HG02943 (cell line): ENCODE measurements at regions not wholly inside any gene's neighbourhood (a gene's known extent, or its start where the extent isn't known, plus 50 kb on each side); places are given as distances from the start of the nearest gene placed in this dataset.

Experiments
- ATAC-seq: cut with Tn5 transposase; IDR thresholded peaks from one replicate; pipeline ENCODE4 v1.9.1; 2021; ENCODE audit warnings: mild to moderate bottlenecking, low read depth, moderate library complexity; ENCODE audit not compliant: unreplicated experiment

DNA sequence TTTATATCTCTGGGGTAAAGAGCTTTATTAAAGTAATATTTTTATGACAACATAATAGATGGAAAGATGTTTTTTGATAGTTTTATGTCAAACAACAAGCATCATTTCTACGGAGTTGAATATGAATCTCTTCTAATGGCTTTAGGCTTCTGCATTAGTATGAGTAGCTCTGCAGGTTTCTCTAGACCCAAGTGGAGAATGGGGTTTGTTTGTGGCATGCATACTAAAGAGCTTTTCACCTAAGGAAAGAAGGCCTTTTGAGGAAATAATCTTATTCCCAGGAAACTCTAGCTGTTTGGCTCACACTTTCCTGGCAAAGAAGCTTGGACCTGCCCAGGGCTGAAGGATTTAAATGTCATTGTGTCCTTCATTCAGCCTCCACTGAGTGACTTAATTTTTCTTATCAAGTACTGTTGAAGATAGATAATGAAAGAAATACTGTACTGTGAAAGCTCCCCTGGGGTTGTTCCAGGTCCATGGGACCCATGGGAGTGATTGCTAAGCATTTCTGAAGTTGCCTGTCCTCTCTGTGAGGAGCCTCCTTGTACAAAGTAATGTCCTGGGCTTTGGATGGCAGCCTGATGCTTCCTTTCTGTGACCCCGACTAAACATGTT lies 469.3 kb downstream of the LRIG3 start:
- no peak for ATAC-seq

DNA sequence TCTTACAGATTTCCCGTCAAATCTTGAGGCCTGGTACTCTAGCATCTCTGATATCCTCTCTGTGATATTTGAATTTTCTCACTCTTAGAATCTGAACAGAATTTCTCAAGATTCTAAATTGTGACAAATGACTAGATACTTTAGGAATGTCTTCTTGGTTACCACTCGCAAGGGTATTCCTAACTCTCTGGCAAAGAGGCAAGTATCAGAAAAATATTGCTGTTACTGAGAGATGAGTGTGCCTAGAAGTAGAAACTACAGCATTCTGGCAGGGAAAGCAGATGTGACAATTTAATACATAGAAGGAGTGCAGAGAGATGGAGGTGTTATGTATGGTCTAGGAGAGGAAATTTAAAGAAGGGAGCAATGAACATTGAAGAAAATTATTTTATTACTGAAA lies 467.8 kb downstream of the LRIG3 start:
- ATAC-seq = no peak

DNA sequence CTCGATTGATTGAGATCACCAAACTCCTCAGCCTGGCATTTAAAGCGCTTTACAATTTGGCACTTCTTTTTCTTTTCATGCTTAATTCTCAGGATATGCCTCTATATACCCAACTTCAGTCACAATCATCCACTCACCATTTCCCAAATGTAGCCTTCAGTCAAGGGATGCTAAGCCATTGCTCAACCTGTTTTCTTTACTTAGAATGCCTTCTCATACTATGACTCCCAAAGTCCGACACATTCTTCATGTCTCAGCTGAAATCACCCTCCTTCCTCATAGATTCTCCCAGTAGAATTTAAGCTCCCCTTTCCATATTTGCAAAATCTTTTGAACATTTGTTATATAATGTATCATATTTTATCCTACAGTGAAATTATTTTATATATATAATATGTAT lies 467.0 kb downstream of the LRIG3 start:
- no peak for ATAC-seq

DNA sequence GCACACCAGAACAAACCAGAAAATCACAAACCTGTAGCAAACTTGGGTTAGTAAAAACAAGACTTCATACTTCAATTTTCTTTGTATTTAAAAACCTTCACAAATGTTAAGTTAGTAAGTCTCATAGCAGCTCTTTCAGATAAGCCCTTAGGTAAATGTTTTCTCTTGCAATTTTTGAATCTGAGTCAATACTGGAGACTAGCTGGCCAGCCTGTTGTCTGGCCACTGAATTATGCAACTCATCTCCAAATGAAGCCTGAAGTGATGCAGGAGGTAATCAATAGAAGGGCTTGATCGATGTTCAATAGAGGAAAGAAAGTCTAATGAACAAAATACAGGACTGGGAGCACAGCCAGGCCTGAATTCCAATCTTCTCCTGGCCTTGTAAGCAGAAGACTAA lies 465.2 kb downstream of the LRIG3 start:
- no peak for ATAC-seq

DNA sequence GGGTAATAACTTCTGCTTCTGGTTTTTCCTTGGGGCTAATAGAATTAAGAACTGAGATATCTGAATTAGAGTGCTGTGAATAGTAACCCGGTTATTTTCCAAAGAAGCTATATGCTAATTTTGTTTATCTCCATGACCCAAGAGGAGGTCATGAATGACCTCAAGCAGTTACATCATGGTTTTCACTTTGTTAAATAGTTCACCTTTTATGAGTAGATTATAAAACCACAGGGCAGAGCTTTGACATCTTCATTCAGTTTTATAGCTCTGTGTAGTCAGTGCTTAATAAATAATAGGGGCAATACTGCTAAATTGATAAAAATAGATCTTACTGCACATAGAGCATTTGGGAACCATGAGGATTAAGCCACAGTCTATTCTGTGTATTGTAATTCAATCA lies 462.2 kb downstream of the LRIG3 start:
- ATAC-seq = no peak

DNA sequence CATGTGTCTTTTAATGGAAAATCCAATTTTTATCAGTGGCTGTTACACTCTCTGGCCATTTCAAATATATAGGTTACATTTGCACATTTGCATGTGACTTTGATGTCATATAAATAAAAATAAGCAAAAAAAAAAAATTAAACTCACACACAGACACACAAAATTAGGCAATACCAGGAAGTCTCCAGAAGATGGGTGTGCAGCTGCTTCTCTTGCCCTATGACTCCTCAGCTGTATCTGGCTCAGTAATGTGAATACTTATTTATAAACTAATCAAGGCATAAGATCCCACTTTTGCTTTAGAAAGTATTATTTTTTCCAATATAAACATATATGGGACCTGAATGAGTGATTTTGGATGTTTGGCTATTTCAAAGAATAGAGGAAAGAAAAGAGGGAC lies 461.1 kb downstream of the LRIG3 start:
- ATAC-seq = no peak

DNA sequence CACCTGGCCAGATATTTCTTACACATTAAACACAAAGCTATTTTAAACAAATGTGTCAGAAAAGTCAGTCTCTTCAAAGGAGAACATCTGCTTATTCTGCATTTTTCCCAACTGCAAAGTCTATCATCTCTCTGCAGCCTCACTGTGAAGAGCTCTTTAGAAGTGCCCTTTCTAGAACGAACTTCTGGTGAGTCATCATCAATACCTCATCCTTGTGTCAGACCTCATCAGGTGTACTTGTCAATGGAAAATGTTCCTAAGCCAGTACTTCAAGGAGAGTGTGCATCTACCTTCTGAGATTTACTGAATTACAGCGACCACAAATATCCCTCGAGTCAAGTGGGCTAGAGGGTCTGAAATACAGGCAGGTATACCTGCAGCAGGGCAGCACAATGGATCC lies 457.3 kb downstream of the LRIG3 start:
- ATAC-seq = no peak

DNA sequence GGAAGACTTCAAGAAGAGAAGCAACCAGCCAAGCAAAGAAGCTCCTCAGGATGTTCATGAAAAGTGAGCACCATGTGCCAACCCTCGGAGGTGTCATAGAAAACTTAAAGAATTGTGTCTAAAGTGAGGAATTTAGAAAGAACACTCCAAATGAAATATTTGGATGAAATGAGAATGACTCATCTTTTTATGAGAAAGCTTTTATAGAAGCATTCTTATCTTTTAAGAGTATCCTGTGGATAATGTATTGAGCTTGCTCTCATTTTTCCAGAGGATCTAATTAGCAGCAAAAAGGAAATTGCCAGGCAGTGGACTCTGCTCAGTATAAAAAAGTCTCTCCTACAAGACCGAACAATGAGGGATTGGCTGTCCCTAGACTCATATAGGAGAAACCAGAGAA lies 454.9 kb downstream of the LRIG3 start:
- no peak for ATAC-seq

DNA sequence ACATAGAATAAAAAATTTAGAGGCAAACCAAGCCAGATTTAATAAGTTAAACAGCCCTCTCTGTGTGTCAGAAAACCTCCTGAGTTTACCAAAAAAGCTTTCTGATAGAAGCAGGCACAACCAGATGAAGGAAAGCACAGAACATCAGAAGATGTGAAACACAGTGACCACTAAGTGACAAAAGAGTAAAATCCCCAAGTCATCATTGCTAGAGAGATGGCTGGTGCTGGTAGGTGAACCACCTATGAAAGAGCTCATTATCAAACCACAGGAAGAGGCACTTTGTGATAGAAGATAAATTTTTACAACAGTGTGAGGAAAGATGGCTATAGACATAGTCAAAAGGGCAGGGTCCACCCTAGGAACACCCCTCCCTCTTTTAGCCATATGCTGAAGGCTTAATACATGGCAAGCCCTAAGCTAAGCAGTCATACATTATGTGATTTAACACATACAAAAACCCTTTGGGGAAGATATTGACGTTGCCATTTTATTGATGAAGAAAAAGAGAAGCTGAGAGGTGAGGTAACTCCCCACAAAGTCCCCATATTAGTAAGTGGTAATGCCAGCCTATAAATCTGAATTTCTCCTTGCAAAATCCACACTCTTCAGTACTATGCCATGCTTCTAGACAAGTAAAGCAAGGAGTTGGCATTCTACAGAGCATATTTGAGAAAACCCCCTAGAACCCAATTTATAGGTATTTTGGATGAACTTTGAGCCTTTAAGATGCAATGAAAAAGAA lies 449.9 kb downstream of the LRIG3 start:
- no peak for ATAC-seq

DNA sequence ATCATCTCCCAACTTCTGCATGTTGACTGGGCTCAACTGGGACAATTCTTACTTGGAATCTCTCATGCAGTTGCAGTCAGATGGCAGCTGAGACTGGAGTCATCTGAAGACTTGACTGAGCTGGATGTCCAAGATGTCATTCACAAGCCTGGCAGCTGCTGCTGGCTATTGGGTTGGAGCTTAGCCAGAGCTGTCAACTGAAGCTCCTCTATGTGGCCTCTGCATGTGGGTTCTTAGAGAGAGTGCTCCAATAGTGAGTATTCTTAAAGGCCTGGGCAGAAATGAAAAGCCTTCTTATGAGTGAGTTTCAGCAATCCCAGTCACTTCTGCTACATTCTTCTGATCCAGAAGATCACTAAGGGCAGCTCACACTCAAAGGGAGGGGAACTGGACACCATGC lies 440.9 kb downstream of the LRIG3 start:
- ATAC-seq = no peak

DNA sequence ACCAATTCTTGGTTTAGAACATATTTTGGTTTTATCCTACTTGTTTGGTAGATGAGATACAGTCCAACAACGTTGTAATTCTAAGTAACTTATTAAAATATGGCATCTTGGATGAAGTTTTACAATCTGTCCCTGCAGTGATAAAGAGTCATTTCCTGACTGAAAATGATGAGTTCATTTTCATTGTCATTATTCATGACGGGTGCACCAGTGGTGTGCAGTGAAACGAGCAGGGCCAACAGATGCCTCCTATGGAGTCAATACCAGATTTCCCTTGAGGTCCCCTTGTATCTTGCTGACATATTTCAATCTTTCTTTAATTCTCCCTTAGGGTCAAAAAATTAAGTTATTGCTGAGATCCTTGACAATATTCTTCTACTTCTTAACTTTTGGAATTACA lies 438.5 kb downstream of the LRIG3 start:
- ATAC-seq = no peak

DNA sequence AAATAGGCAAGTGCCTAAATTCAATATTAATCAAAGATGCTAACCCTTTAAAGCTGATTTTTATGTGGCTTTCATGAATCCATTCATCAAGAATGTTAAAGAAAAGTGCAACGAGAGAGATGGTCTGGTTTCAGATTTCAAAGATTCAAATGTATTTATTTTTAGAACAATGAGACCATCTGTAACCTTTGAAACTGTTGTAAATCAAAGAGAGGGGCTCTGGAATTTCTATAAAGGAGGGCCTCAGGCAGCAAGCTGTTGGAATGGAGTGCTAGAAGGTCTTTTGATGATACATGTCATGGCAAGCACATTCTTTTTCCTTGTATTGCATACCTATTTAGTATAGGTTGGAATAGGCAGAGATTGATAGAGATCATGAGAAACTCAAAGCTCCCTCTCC lies 433.0 kb downstream of the LRIG3 start:
- no peak for ATAC-seq

DNA sequence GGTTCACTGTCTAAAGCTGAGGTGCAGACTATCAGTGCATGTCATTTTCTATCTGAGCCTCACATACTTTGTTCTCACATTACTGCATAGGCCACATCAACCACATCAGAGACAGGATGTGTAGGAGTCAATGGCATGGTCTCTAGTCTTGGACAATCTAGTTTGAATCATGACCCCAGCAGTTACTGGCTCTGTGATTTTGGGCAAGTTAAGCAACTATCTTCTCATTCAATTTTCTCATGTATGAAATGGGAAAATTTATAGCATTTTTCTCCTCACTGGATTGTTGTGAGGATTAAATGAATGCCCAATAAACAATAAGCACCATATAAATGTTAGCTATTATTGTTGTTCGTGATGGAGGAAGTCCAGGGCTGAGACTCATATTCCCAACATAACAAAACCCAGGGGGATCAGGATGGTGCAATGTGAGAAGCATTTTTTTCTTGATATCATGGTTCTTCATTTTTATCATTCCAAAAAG lies 432.6 kb downstream of the LRIG3 start:
- ATAC-seq = no peak

DNA sequence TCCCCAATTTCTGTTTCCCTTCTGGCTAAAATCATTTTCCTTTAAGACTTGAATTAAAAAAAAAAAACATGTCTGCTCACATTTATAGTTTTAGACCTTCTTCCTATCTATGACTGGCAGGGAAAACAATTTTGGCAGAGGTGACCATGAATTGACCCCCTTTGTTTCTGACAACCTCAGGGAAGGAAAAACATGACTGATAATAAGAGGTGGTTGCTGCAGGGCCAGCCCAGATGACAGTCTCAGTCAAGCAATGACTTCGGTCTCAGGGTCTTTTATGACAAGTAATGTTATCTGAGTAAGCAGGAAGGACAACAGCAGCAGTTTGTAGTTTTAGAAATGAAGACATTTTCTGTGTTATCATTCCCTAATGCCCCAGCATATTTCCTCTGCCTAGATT lies 430.9 kb downstream of the LRIG3 start:
- no peak for ATAC-seq

DNA sequence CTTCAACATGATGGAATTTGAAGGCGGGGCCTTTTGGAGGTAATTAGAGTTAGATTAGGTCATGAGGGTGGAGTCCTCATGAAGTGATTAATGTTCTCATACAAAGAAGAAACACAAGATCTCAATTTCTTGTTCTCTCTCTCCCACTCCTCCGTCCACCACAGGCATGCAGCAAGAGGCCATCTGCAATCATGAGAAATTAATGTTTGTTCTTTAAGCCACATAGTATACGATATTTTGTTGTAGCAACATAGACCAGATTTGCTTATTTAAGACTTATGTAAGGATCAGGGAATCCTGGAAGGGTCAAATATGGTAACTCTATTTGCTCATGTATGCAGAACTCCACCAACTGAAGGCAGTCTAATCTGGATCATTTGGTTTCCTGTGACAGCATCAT lies 429.0 kb downstream of the LRIG3 start:
- ATAC-seq = no peak

DNA sequence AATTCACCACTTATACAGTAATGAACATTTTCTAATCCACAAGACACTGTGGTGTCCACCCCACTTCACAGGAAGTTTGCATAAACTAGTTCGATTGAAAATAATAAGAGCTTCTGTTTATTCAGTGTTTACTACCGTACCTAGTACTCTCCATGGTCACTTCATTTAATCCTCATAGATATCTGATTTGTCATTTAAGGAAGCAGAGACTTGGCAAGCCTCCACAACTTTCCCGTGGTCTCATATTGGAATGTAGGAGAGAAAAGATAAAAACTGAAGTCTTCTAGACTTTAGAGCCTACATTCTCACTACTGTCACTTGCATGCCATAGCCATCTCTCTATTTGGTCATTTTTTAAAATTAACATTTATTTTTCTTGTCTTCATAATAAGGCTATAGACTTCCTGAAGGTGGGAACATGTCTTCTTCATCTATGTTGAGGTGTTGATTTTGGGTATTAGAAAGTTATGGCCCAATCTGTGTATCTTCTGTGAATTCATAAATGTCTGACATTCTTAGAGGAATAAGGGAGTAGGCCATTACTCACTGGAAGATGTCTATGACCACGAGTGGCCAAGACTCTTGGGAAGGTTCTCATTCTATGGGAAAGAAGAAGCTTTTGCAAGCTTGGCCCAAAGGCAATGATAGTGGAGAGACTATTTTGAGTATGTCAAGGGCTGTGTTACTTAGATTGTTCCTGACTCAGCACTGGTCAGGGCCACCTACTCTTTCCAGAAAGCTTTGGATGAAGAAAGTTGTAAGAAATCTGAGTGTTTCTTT lies 423.7 kb downstream of the LRIG3 start:
- no peak for ATAC-seq

DNA sequence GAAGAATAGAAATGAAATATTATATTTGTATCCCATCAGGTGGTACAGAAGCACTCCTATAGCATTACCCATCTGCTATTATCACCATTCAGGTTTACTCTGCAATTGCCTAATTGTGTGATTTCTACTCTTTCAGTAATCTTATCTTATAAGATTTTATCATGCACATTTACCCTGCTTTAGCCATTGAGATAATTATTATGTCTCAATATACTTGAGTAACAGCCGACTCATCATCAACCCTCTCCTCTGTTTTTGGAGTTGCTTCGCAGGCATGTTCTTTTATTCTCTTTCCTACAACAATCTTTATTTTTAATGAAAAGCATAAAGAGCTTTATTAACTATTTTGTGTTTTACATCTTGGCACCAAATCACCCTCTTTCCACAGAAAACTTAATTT lies 419.9 kb downstream of the LRIG3 start:
- no peak for ATAC-seq

DNA sequence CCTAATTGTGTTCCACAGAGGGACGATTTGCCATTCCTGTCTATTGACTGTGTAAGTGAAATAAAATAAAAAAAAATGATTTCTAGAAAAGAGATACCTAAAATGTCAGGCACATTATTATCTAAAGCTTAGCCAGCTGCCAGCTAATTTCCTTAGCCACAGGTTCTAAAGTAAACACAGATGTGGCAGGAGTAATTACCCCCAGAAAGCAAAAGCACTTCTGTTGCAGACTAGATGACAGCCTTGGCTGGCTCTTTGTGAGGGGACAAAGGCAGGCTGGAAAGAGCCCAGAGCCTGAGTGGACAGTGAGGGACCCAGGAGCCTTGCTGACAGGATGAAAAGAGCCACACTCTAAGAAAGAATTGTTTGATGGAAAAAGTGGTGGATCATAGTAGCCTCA lies 418.1 kb downstream of the LRIG3 start:
- no peak for ATAC-seq

DNA sequence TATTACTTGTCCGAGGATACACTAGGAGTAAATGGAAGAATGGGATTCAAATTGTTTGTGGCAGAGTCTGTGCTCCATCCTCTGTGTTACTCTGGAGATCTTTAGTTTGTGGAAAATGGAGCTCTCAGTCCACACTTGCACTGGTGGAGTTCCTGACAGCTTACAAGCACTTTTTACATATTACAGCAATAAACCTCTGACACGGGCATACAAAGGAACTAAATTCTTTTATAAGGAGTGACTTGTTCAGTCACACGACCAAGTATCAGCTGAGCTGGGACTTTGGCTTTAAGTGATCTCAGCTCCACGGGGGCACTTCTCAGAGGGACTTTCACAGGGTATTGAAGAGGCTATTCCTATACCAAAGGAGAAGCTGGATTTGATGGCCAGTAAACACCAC lies 417.5 kb downstream of the LRIG3 start:
- ATAC-seq = no peak

DNA sequence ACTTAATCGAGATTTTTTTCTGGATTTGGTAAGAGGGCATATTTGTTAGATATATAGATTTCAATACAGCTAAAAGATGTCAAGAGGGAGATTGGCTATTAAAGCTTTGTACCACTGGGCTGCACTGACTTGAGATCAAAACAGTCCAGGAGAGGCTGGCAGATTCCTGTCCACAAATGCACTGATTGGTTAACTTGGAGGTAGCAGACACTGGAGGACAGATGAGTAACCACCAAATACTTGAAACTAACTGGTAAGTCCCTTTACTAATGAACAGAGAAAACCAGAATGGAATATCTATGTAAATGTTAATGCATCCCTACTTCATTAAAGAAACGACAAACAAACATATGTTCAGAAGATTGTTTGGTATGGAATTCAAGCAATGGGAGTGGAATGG lies 416.6 kb downstream of the LRIG3 start:
- ATAC-seq = no peak

DNA sequence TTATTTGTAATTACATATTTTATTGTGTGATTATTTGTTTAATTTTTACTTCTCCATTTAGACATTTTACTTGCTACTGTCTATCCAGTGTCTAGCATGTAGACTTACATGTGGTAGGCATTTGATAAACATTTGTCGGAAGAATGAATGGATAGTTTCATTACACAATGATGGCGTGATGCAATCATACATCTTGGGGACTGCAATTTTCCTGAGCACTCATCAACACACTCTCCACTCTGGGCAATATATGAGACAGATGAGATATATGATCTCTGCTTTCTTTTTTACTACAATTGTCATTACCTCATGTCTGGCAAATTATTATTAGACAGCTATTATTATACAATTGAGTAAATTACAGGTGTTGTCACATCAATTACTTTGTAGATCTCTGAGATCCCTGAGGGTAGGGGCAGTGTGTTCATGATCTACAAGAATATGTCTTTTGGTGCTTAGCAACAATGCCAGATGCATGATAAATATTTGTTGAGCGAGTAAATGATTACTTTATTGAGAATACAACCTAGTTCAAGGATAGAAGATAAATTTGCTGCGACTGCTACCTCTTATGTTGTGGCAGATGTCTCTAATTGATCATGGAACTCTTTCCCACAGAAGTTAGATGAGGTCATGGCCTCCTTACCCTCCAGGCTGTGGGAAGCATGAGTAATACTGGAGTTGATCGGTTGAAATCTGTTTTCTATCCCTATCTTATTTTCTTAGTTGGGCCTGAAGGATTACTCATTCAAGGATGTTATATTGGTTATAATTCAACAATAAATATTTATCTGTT lies 416.0 kb downstream of the LRIG3 start:
- no peak for ATAC-seq
